SU-DHL-6 (cell line): ENCODE measurements at regions not wholly inside any gene's neighbourhood (a gene's known extent, or its start where the extent isn't known, plus 50 kb on each side); places are given as distances from the start of the nearest gene placed in this dataset.

ENCODE experiments used
- EZH2phosphoT487 ChIP-seq: fragments of 200-600 bp; sonication (generic), shearing (Covaris generic); conservative IDR thresholded peaks from 2 replicates; pipeline ENCODE4 v1.6.1; 2018; ENCODE audit warnings: mild to moderate bottlenecking, antibody characterized with exemption, low read length, moderate library complexity, mixed read lengths
- TF ChIP-seq, protein P1 (sequence below): fragments of 200-600 bp; sonication (generic); IDR thresholded peaks from one replicate; pipeline ENCODE4 v1.5.1; 2017; ENCODE audit warnings: antibody characterized with exemption, mild to moderate bottlenecking, low read length, moderate library complexity; ENCODE audit not compliant: insufficient read depth, poor library complexity, severe bottlenecking

DNA sequence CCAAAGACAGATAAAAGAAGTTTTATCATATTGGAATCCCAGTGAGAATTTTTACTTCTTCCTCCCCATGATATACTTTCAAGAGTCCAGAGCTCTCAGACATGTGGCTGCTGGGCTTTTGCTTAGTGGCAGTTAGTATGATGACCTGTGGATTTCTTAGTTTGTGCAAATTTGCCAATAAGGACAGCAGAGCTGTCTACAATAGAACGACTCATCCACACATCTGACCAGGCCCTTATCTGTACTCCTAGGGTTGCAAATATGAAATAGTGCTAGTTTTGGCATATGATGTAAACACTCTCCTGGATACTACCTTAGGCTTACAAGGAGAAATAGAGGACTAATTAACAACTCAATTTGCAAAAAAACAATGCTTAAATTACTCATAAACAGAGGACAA is 758.4 kb upstream of the TMEFF2 start:
- TF ChIP-seq, protein P1, sequence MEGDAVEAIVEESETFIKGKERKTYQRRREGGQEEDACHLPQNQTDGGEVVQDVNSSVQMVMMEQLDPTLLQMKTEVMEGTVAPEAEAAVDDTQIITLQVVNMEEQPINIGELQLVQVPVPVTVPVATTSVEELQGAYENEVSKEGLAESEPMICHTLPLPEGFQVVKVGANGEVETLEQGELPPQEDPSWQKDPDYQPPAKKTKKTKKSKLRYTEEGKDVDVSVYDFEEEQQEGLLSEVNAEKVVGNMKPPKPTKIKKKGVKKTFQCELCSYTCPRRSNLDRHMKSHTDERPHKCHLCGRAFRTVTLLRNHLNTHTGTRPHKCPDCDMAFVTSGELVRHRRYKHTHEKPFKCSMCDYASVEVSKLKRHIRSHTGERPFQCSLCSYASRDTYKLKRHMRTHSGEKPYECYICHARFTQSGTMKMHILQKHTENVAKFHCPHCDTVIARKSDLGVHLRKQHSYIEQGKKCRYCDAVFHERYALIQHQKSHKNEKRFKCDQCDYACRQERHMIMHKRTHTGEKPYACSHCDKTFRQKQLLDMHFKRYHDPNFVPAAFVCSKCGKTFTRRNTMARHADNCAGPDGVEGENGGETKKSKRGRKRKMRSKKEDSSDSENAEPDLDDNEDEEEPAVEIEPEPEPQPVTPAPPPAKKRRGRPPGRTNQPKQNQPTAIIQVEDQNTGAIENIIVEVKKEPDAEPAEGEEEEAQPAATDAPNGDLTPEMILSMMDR = no peak
- TF ChIP-seq EZH2phosphoT487 = no peak
